H1 (cell line): ENCODE measurements at regions not wholly inside any gene's neighbourhood (a gene's known extent, or its start where the extent isn't known, plus 50 kb on each side); places are given as distances from the start of the nearest gene placed in this dataset.

Experiments used
- CTCF ChIA-PET: fragments of 300-600 bp; sonication (Branson Sonifier 250); formaldehyde crosslinking; loops from one replicate; lab custom pipeline; 2021; ENCODE audit not compliant: partially characterized antibody; lab: Charles Lee
- POLR2A ChIA-PET: fragments of 300-600 bp; sonication (Branson Sonifier 250); formaldehyde crosslinking; loops from one replicate; lab custom pipeline; 2021; ENCODE audit warnings: inconsistent platforms; ENCODE audit not compliant: partially characterized antibody; lab: Charles Lee
- DNase-seq, 2 experiments: peaks; one replicate each; pipeline versions ENCODE4 v3.0.0 to v3.0.0-alpha.2; 2010 to 2022; ENCODE audit warnings: low spot score in 2 of 2, low read depth in 1 of 2, mixed read lengths in 1 of 2
- FAIRE-seq: peaks from 2 replicates; lab custom pipeline; 2011; peaks lifted over from hg19 to GRCh38; lab: Jason Lieb, UNC
- H2AFZ ChIP-seq: 2 replicates; pipeline ENCODE4 v1.8.1; 2012; ENCODE audit warnings: low read length, inconsistent platforms
- H2AK5ac ChIP-seq: 2 replicates; pipeline ENCODE4 v1.6.1; 2013; ENCODE audit warnings: low read depth, low read length
- H2BK120ac ChIP-seq: replicated peaks from 2 replicates; pipeline ENCODE3; 2013; ENCODE audit warnings: low read depth, low read length, inconsistent platforms
- H2BK12ac ChIP-seq: 2 replicates; pipeline ENCODE4 v1.6.1; 2013; ENCODE audit warnings: low read depth, low read length
- H2BK15ac ChIP-seq: 2 replicates; pipeline ENCODE4 v1.6.1; 2013; ENCODE audit warnings: low read length
- H2BK20ac ChIP-seq: 2 replicates; pipeline ENCODE4 v1.6.1; 2013; ENCODE audit warnings: low read length
- H2BK5ac ChIP-seq: 2 replicates; pipeline ENCODE4 v1.6.1; 2013; ENCODE audit warnings: low read depth, low read length
- H3K14ac ChIP-seq: 2 replicates; pipeline ENCODE4 v1.6.1; 2013; ENCODE audit warnings: inconsistent platforms; ENCODE audit not compliant: insufficient read length
- H3K18ac ChIP-seq: 2 replicates; pipeline ENCODE4 v1.6.1; 2013; ENCODE audit warnings: low read length; ENCODE audit errors: extremely low read depth
- H3K23ac ChIP-seq: 2 replicates; pipeline ENCODE4 v1.6.1; 2013; ENCODE audit warnings: inconsistent platforms; ENCODE audit not compliant: insufficient read length
- H3K23me2 ChIP-seq: 2 replicates; pipeline ENCODE4 v1.6.1; 2013; ENCODE audit warnings: low read depth, low read length
- H3K27ac ChIP-seq: 2 replicates; pipeline ENCODE4 v1.6.1; 2011; ENCODE audit warnings: low read depth, low read length, inconsistent platforms
- H3K27me3 ChIP-seq, 4 experiments: replicated peaks in 1 of 4; 1 replicate in 1 of 4; 2 replicates in 3 of 4; pipeline versions ENCODE4 v1.6.1 to v1.8.1; 2011 to 2013; ENCODE audit warnings: low read length in 3 of 4, mild to moderate bottlenecking in 3 of 4, inconsistent platforms in 2 of 4, mixed read lengths in 2 of 4, moderate library complexity in 1 of 4; ENCODE audit not compliant: control insufficient read depth in 3 of 4, insufficient read depth in 3 of 4; ENCODE audit errors: extremely low read depth in 1 of 4
- H3K36me3 ChIP-seq, 4 experiments: 2 replicates each; pipeline versions ENCODE4 v1.6.1 to v1.8.1; 2011 to 2013; ENCODE audit warnings: mild to moderate bottlenecking in 4 of 4, low read length in 3 of 4, moderate library complexity in 2 of 4, control low read depth in 1 of 4, inconsistent platforms in 1 of 4; ENCODE audit not compliant: insufficient read depth in 4 of 4, control insufficient read depth in 2 of 4
- H3K4ac ChIP-seq: replicated peaks from 2 replicates; pipeline ENCODE3; 2013; ENCODE audit warnings: low read length, low read depth, mixed read lengths, inconsistent platforms; ENCODE audit not compliant: insufficient read length
- H3K4me1 ChIP-seq, 4 experiments: replicated peaks in 1 of 4; 1 replicate in 1 of 4; 2 replicates in 3 of 4; pipeline versions ENCODE4 v1.6.1 to v1.8.1; 2011 to 2013; ENCODE audit warnings: low read length in 3 of 4, inconsistent platforms in 2 of 4, mixed read lengths in 1 of 4; ENCODE audit not compliant: insufficient read depth in 4 of 4, control insufficient read depth in 3 of 4
- H3K4me2 ChIP-seq, 2 experiments: 2 replicates each; pipeline versions ENCODE4 v1.6.1 to v1.8.1; 2011 to 2013; ENCODE audit warnings: low read depth in 2 of 2, low read length in 2 of 2, control low read depth in 1 of 2, inconsistent platforms in 1 of 2, mild to moderate bottlenecking in 1 of 2; ENCODE audit not compliant: insufficient read depth in 1 of 2
- H3K4me3 ChIP-seq, 4 experiments: fragments of 200-600, 300-600 bp in 1 of 4; sonication (generic), shearing (Covaris generic), sonication (Bioruptor Twin) in 1 of 4; 2 replicates each; pipeline versions ENCODE4 v1.5.1 to v1.8.1; 2011 to 2016; ENCODE audit warnings: low read length in 4 of 4, low read depth in 3 of 4, control low read depth in 2 of 4, inconsistent platforms in 2 of 4, mild to moderate bottlenecking in 2 of 4, mixed read lengths in 1 of 4, moderate library complexity in 1 of 4; ENCODE audit not compliant: insufficient read depth in 2 of 4; ENCODE audit errors: extremely low read depth in 1 of 4
- H3K56ac ChIP-seq: replicated peaks from 2 replicates; pipeline ENCODE3; 2013; ENCODE audit warnings: low read depth, mild to moderate bottlenecking, mixed read lengths, low read length, inconsistent platforms; ENCODE audit not compliant: insufficient read length
- H3K79me1 ChIP-seq: 2 replicates; pipeline ENCODE4 v1.6.1; 2013; ENCODE audit warnings: low read depth, low read length, control low read depth
- H3K79me2 ChIP-seq, 2 experiments: 2 replicates each; pipeline versions ENCODE4 v1.6.1 to v1.8.1; 2012 to 2013; ENCODE audit warnings: low read length in 2 of 2, mild to moderate bottlenecking in 2 of 2, inconsistent platforms in 1 of 2; ENCODE audit not compliant: insufficient read depth in 2 of 2, control insufficient read depth in 1 of 2
- H3K9ac ChIP-seq, 4 experiments: replicated peaks in 1 of 4; 1 replicate in 1 of 4; 2 replicates in 3 of 4; pipeline versions ENCODE4 v1.6.1 to v1.8.1; 2011 to 2013; ENCODE audit warnings: low read depth in 3 of 4, low read length in 3 of 4, control low read depth in 2 of 4, mild to moderate bottlenecking in 2 of 4, moderate library complexity in 2 of 4, inconsistent platforms in 1 of 4; ENCODE audit errors: extremely low read depth in 1 of 4
- H3K9me3 ChIP-seq, 2 experiments: 2 replicates each; pipeline versions ENCODE4 v1.6.1 to v1.8.1; 2012 to 2013; ENCODE audit warnings: mild to moderate bottlenecking in 2 of 2, moderate library complexity in 2 of 2, control low read depth in 1 of 2, inconsistent platforms in 1 of 2, low read depth in 1 of 2, low read length in 1 of 2, mixed read lengths in 1 of 2; ENCODE audit not compliant: insufficient read depth in 2 of 2
- H4K20me1 ChIP-seq, 2 experiments: replicated peaks in 1 of 2; 2 replicates each; pipeline versions ENCODE3 to v1.8.1; 2011 to 2013; ENCODE audit warnings: inconsistent platforms in 2 of 2, low read length in 2 of 2, mild to moderate bottlenecking in 1 of 2; ENCODE audit not compliant: insufficient read depth in 2 of 2, control insufficient read depth in 1 of 2
- H4K5ac ChIP-seq: 2 replicates; pipeline ENCODE4 v1.6.1; 2013; ENCODE audit warnings: low read length, low read depth, mixed read lengths, inconsistent platforms; ENCODE audit not compliant: insufficient read length
- H4K8ac ChIP-seq: 2 replicates; pipeline ENCODE4 v1.8.0; 2013; ENCODE audit warnings: mild to moderate bottlenecking, moderate library complexity, low read length, inconsistent platforms; ENCODE audit not compliant: insufficient read depth; ENCODE audit errors: extremely low read depth
- H4K91ac ChIP-seq: replicated peaks from 2 replicates; pipeline ENCODE3; 2013; ENCODE audit warnings: low read length, mixed read lengths, inconsistent platforms; ENCODE audit not compliant: insufficient read length
- EP300 ChIP-seq, 2 experiments: IDR thresholded peaks; 1 replicate in 1 of 2; 2 replicates in 1 of 2; pipeline ENCODE4 v1.6.1; 2011 to 2012; ENCODE audit warnings: low read depth in 2 of 2, low read length in 2 of 2, mild to moderate bottlenecking in 2 of 2, borderline replicate concordance in 1 of 2, inconsistent platforms in 1 of 2, moderate library complexity in 1 of 2
- PHF8 ChIP-seq: fragments of 200-600 bp; sonication (generic); conservative IDR thresholded peaks from 2 replicates; pipeline ENCODE4 v1.7.1; 2012; ENCODE audit warnings: low read depth, mild to moderate bottlenecking, inconsistent platforms, low read length, moderate library complexity
- TEAD4 ChIP-seq: IDR thresholded peaks from 2 replicates; pipeline ENCODE4 v1.6.1; 2012; ENCODE audit warnings: low read depth, low read length, inconsistent platforms, mixed read lengths
- WGBS, 2 experiments: shearing (Covaris generic) in 1 of 2; methylation state at CpG; one replicate each; pipeline versions ENCODE4 v1.1.6 to v1.1.7; 2013 to 2015; ENCODE audit warnings: low lambda C conversion rate in 2 of 2, mixed read lengths in 2 of 2, inconsistent platforms in 1 of 2, low coverage in 1 of 2, missing lambda C conversion rate in 1 of 2; ENCODE audit not compliant: insufficient replicate concordance in 2 of 2, insufficient coverage in 1 of 2, insufficient read length in 1 of 2; ENCODE audit errors: extremely low coverage in 1 of 2, missing lambda C conversion rate in 1 of 2; 5-methylcytosine and 5-hydroxymethylcytosine counted together

DNA sequence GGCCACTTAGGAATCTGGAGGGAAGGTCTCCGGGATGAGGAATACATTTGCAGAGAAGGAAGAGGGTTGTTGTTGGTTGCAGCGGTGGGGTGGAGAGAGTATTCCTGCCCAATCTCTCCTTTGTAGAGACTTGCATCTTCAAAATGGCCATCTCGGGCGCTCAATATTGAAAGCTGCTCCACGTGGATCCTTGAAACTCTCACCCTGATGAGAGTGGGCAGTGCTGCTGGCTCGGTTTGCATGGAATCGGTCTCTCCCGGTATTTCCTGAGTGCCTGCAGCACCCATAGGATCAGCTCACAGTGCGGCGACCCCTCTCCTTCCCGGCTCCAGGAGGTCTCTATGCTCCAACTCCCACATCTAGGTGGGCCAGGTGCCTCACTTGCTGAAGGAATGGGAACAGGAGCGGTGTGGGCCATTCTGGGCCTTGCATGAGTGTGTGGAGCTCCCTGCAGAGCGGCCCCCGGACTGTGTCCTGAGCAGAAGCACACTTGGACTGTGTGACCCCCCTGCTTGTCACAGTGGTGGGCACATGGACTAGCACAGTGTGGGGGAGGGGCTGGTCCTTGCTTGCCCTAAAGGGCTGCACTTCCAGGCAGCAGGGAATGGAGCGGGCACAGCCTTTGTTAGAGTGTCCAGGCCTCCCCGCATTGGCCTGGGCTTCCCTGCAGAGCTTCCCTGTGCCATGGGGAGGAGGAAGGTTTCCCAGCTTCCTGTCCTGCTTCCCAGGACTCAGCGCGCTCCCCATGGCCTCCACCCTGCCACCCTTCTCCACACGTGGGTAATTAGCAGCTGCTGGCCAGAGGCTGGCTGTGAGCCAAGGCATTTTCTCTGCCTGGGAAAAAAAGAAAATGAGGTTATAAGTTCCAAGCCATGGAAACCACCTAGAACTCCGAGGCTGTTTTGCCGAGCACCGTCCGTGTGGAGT, 139.3 kb downstream of the IRF8 start:
- Histone ChIP-seq H2BK120ac (no peak overlapping the region), H3K79me1 (no peaks in the 10 kb centered on the region), H3K4me3 (no peak overlapping the region), H3K4me1 (peaks cover 0 to 6% (median 5%) of the 10 kb centered on the region in 4 experiments; a peak in 5 of 7 replicates), H3K14ac (no peak overlapping the region), H3K36me3 (no peaks in the 10 kb centered on the region), H3K56ac (no peak overlapping the region), H3K27me3 (no peaks in the 10 kb centered on the region; a peak in 2 of 7 replicates), H2BK15ac (no peak overlapping the region), H3K23ac (no peak overlapping the region), H3K9me3 (no peaks in the 10 kb centered on the region), H2BK12ac (no peak overlapping the region; the same call in 1 of the 2 replicates), H4K8ac (no peak overlapping the region), H4K5ac (no peak overlapping the region), H3K9ac (no peak overlapping the region), H2AFZ (peak overlapping the region; percentile 51; the same call in 1 of the 2 replicates), H4K91ac (no peak overlapping the region), H2BK5ac (peak overlapping the region; percentile 32; the same call in 1 of the 2 replicates), H3K18ac (no peak overlapping the region), H3K23me2 (no peaks in the 10 kb centered on the region), H2BK20ac (no peak overlapping the region), H2AK5ac (no peak overlapping the region), H3K4me2 (no peak overlapping the region), H3K4ac (no peak overlapping the region), H3K79me2 (no peaks in the 10 kb centered on the region), H4K20me1 (no peaks in the 10 kb centered on the region), H3K27ac (no peak overlapping the region)
- POLR2A ChIA-PET = no interaction called here
- DNase-seq (no peak), FAIRE-seq (no peak)
- TF ChIP-seq EP300 (IDR thresholded peaks at IDR 0.05; ENCODE audit: borderline replicate concordance in 1 of 2, low read depth in 2 of 2, low read length in 2 of 2) (no peak), PHF8 (no peak), TEAD4 (no peak)
- 90% methylated on average over 22 of the region's 23 CpGs; no CpG with 5 or more reads in 1 of the 2 experiments for WGBS, 2 experiments
- CTCF ChIA-PET = interaction anchor here (1.0 to 3.8 kb wide), 5 partner anchors 9 to 482 kb away, joined by 3 to 15 read pairs (median 4); no protein-coding TSS in a partner anchor
